Stomach (tissue), 4 donors: ENCODE measurements at regions not wholly inside any gene's neighbourhood (a gene's known extent, or its start where the extent isn't known, plus 50 kb on each side); places are given as distances from the start of the nearest gene placed in this dataset.

ENCODE experiments used
- CTCF ChIP-seq, 7 experiments: fragments of 450-650 bp in 4 of 7; fragments of 200-600 bp in 3 of 7; sonication (generic) in 3 of 7; IDR thresholded peaks; one replicate each; pipeline ENCODE4 v1.5.1; 2016 to 2019; ENCODE audit warnings: antibody characterized with exemption in 7 of 7, control low read depth in 2 of 7, mild to moderate bottlenecking in 1 of 7
- EP300 ChIP-seq: sonication (generic); formaldehyde crosslinking; IDR thresholded peaks from one replicate; pipeline ENCODE4 v1.6.1; 2017; ENCODE audit warnings: antibody characterized with exemption
- POLR2A ChIP-seq, 4 donors: fragments of 450-650 bp; IDR thresholded peaks; one replicate each; pipeline ENCODE4 v1.6.1; 2016; ENCODE audit warnings: antibody characterized with exemption in 4 of 4, control low read depth in 2 of 4, mild to moderate bottlenecking in 1 of 4, moderate library complexity in 1 of 4

- TF ChIP-seq CTCF (IDR thresholded peaks at IDR 0.05) (no peak), POLR2A (IDR thresholded peaks at IDR 0.05) (no peak), EP300 (no peak)
Measured at GRCh38 chr10:131556061-131556896, 244.8 kb upstream of the TCERG1L start.
